HG03135 (cell line): ENCODE measurements at regions not wholly inside any gene's neighbourhood (a gene's known extent, or its start where the extent isn't known, plus 50 kb on each side); places are given as distances from the start of the nearest gene placed in this dataset.
"Not testable (repeated sequence)": the region's sequence is repeated elsewhere in the genome, so short reads cannot be mapped to it uniquely, and the experiment has no call there.

Experiments
- ATAC-seq: cut with Tn5 transposase; IDR thresholded peaks from one replicate; pipeline ENCODE4 v1.9.1; 2021; ENCODE audit warnings: mild to moderate bottlenecking, moderate library complexity; ENCODE audit not compliant: unreplicated experiment

DNA sequence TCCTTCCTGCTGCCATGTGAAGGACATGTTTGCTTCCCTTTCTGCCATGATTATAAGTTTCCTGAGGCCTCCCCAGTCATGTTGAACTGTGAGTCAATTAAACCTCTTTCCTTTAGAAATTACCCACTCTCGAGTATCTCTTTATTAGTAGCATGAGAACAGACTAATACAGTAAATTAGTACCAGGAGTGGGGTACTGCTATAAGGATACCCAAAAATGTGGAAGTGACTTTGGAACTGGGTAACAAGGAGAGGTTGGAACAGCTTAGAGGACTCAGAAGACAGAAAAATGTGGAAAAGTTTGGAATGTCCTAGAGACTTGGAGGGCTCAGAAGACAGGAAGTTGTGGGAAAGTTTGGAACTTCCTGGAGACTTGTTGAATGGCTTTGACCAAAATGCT is 283.0 kb upstream of the DEPDC1 start:
- ATAC-seq: not testable (repeated sequence)

DNA sequence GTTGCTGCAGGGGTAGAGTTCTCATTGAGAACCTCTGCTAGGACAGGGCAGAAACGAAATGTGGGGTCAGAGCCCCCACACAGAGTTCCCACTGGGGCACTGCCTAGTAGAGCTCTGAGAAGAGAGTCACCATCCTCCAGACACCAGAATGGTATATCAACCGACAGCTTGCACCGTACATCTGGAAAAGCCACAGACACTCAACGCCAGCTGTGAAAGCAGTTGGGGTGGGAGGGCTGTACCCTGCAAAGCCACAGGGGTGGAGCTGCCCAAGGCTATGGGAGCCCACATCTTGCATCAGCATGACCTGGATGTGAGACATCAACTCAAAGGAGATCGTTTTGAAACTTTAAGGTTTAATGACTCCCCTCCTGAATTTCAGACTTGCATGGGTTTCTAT is 284.0 kb upstream of the DEPDC1 start:
- no peak for ATAC-seq

DNA sequence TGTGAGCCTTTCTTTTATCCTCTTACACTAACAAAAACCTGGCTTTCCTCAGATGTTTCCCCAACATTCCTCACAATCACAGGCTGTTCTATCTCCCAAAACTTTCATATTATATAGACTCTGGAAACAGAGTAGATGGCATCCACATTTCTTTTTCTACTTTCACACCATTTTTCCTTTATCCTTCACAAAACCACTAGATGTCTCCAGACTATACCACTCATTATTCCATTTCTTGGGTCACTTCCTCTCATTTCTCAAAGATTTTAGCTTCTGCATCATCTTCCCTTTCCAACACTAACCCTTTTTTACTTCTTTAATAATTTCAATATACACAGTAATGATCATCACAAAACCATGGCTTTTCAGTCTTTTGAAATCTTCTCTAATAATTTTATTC is 286.0 kb upstream of the DEPDC1 start:
- no peak for ATAC-seq

DNA sequence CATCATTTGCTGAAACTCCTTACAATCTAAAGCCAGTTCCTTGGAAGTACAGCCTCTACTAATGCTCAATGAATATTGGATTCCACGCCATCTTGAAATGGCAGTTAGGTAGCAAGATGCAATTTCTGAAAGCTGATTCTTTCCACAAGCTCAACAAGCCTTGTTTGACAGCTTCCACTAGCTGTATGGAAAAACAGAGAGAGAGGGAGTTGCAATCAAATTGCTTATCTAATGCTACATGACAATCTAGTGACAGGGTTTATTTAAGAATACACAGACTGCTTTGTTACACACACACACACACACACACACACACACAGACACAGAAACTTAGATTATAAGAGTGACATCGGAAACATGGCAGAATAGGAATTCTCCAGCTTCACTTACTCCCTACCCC is 288.4 kb upstream of the DEPDC1 start:
- ATAC-seq: no peak

DNA sequence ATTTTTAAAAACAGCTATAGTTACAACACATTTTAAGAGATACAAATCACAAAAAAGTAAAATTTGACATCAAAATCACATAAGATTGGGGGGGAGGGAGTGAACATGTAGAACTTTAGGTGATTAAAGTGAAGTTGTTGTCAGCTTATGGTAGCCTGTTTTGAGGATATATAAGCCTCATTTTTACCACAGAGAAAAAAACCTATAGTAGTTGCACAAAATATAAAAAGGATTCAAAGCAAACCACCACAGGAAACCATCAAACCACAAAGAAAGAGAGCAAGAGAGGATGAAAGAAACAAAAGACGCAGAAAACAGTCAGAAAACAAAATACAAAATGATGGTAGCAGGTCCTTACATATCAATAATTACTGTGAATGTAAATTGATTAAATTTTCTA is 291.9 kb upstream of the DEPDC1 start:
- ATAC-seq: no peak

DNA sequence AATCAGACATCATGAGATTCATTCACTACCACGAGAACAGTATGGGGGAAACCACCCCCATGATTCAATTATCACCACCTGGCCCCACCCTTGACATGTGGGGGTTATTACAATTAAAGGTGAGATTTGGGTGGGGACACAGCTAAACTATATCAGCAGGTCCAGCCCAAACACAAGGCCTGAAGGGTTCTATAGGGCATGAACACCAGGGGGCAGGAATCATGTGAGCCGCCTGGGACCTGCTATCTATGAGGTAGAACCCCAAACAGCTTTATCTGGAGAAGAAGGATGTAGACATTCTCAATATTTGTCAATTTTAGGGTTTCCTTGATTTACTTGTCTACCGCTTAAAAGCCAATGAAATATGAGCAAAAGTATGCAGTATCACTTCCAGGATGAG is 294.9 kb upstream of the DEPDC1 start:
- no peak for ATAC-seq

DNA sequence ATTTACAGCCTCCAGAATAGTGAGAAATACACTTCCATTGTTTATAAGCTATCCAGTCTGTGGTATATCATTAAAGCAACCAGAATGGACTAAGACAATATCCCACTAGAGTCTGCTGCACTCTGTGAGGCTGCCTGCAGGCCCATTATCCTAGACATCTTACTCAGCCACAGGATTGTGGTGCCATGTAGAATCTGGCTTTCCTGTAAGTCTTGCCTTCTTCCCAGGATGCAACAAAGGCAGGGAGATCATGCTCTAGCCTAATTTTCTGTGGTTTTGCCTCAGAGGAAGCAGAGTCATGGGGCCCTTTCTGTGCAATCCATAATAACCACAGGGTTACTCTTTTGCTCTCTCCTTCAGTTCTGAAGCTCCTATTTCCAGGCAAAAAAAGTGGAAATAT is 299.1 kb upstream of the DEPDC1 start:
- no peak for ATAC-seq

DNA sequence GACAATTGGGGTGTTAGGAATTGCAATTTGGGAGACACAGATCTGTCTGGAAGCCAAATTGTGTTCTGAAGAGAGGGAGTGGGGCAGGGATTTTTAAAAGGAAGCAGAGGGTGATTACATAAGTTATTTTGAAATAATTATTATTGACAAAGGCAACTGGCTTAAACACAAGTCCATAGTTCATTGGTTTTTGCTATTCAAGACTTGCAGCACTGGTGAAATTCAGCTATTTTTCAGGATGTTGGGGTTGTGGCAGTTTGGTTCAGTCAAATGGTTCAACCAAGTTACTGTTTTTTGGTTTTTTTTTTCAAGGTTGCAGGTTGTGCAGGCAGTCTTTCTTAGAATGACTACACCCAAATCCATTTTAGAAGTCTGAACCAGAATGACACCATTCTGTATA is 300.0 kb upstream of the DEPDC1 start:
- no peak for ATAC-seq

DNA sequence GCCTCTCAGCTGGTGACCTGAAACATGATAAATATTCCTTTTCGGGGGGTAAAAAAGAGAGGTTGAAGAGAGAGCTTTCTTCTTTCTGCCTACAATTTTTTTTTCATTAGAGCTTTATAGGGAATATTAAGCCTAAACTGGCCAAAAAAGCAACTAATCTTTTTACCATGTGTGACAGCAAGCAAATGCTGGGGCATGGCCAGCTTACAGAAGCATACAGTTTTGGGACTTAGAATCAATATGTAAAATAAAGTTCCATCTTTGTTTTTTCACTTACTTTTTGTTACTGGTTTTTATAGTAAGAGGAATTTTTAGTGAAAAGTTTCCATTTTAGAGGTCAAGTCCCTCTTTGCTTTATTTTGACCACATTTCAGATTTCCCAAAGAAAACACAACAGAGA is 301.2 kb upstream of the DEPDC1 start:
- ATAC-seq: no peak

DNA sequence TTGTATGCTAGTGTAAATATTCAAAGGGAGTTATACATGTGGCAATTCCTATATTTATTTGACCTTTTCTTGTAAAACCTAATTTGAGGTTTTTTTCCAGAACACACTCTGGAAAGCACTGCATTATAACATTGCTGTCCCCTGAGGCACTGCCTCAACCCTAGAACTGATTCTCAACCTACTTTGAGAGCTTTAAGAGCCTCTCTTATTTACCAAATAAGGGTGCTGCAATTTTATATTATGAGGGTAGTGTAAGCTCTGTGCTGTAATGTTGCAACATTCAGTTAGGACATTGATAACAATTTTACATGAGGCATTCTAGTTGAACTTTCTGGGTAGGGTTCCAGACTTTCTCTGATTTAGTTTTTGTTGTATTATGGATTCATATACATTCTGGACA is 302.2 kb upstream of the DEPDC1 start:
- no peak for ATAC-seq

DNA sequence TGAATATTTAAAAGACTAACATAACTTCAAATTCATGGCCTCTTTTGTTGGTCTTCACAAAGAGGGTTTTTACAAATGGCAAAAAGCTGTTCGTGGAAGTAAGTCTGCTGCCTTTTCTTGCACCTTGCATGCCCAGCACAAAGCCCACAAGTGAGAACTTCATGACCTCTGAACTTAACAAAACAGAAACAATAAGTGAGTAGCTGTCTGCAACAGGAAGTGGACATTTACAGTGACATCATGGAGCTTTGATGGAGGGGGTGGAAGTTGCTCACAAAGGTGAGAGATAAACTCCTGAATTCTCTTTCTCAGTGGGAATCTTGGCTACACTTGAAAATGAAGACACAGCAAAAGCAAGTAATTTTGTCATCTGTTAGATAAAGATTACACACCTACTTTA is 303.3 kb upstream of the DEPDC1 start:
- no peak for ATAC-seq

DNA sequence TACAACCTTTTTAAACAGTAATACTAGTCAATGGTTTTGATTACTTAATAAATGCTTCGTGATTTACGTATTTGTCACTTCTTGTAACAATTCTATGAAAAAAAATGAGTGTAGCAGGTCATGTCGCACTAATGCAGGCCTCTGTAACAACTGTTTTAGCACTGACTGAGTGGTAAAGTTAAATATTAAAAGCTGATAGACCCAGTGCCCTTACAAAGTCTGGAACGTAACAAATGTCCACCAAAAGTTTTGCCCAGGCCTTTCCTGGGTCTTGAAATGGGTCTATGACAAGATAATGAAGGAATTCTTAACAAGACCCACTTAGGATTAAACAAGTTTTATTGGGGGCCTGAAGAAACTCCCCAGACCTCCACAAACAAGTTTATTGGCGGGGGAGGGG is 304.6 kb upstream of the DEPDC1 start:
- ATAC-seq: no peak

DNA sequence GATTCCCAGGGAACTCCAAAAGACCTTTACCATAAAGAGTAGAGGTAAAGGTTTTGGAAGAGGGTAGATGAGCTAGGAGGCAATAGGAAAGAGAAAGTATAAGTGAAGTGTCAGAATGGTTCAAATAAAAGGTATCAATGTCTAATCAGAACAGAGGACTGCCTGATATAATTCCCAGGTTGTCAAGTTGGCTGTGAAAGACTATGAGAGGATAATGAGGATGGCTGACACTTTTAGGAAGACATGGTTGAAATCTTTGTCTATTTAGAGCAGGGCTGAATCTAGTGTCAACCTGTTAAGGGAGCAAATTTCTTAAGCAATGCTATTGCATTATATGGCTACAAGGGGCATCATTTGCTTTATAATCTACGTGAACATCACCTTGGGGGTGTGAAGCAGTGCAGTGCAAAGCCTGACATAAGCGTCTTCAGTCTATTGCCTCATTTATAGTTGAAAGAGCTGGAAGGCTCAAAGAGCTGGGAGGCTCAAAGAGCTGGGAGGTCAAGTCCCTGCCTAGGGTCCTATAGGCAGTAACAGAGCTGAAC is 308.3 kb upstream of the DEPDC1 start:
- no peak for ATAC-seq

DNA sequence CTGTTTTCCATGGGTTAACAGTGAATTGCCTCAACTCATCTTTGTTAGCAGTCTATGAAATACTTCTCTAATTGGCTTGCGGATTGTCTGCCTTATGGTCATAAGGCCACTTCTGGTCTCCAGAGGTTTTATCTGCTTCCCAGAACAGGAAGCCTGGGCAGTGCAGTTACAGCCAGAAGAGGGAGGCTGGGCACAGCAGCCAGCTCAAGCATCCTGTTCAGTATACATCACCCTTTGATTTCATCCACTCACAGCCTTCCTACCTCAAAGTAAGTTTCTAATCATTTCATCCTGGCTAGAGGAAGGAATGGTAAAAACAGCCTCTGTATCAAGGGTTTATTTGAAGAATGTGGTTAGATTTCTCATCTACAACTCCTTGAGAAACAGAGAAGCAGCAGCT is 311.5 kb upstream of the DEPDC1 start:
- no peak for ATAC-seq

DNA sequence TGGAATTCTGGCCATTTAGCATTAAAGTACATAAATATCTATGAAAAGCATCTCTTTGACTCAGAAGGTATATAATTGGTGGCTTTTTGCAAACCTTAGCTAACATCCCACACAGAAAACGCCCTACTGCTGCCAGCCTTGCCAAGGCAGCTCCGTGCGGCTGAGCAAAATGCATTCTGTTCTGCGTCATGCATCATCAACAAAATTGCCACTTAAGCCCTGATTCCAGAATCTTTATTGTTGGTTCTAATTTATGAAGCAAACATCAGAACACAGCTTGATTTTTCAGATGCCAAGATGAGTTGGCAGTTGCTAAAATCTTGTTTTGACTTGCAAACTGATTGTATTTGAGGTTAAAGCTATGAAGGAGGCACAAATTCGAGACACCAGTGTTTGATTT is 314.9 kb upstream of the DEPDC1 start:
- no peak for ATAC-seq

DNA sequence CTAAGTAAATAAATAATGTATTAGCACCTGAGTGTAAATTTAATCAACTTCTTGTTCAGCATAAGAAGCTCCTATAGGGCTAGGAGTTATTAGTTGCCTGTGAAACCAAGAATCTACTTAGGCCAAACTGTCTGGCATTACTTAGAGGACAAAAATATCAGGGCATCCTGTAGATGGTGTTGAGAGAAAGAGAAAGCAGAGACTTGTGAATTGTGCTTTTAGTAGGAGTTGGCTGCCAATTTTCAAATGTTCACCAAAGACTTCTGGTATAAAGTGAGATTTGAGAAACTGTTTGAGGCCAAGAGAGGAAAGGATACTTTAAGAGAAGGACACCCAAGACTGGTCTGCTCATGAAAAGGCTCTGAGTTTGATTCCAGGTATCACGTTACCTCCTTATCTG is 315.5 kb upstream of the DEPDC1 start:
- ATAC-seq: no peak

DNA sequence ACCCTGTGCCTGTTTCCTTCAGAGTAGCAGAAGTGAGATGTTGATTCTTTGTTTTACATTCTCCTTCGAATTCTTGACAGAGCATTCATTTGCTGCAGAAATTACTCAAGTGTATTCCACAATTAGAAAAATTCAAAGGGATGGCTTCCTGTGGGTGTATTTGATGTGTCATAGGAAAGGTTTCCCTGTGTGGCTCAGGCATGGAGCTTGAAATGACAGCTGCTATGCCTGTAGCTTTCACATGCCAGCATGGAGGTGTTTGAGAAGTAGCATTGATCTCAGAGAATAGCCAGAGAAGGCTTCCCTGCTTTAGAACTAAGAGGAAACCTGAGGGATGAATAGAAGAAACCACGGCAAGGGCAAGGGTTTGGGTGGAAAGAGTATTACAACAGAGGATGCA is 317.2 kb upstream of the DEPDC1 start:
- no peak for ATAC-seq

DNA sequence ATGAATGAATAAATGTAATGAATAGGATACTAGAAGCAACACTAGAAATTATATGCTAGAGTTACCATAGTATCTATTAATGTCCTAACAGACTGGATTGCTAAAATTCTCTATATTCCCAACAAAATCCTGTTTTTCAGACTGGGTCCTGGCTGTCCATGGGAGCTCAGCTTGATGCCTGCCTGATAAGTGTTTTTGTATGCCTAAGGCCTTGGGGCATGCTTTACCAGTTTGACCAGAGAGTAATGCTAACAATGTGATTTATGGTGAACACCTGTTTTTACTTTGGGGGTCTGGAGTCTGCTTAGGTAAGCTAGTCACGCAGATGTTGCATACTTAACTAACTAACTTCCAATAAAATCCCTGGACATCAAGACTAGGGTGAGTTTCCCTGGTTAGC is 318.8 kb upstream of the DEPDC1 start:
- ATAC-seq: no peak

DNA sequence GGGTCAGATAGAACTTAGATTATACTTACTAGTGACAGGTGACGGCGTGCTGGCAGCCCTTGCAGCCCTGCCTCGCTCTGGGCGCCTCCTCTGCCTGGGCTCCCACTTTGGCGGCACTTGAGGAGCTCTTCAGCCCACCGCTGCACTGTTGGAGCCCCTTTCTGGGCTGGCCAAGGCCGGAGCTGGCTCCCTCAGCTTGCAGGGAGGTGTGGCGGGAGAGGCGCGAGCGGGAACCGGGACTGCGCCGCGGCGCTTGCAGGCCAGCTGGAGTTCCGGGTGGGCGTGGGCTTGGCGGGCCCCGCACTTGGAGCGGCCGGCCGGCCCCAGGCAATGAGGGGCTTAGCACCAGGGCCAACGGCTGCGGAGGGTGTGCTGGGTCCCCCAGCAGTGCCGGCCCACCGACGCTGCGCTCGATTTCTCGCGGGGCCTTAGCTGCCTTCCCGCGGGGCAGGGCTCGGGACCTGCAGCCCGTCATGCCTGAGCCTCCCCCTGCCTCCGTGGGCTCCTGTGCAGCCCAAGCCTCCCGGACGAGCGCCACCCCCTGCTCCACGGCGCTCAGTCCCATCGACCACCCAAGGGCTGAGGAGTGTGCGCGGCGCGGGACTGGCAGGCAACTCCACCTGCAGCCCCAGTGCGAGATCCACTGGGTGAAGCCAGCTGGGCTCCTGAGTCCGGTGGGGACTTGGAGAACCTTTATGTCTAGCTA is 320.8 kb upstream of the DEPDC1 start:
- ATAC-seq: not testable (repeated sequence)

DNA sequence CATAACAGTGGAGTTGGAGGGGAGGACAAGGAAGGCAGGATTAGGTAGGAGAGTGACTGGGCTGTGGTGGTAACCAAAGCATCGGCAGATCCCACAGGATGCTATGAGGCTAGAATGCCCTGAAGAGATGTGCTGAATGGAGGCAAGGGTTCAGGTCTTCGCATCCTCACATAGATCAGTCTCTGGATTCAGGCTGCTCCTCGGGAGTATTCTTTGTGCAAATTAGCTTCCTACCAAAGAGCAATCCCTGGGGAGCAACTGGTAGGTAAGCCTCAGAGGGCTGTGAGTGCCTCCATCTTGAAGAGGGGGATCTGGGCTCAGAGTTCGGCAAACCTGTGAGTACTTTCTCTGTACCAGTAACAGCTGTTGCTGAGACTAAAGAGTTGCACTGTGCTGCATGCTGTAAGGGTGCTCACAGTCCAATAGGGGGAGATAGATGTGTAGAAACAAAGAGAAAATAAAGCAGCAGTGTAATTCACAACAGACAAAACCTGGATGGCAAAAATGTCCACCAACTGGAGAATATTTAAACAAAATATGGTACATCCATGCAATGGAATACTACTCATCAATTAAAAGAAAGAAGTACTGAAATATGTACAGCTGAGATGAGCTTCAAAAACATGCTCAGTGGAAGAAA is 322.4 kb upstream of the DEPDC1 start:
- no peak for ATAC-seq

DNA sequence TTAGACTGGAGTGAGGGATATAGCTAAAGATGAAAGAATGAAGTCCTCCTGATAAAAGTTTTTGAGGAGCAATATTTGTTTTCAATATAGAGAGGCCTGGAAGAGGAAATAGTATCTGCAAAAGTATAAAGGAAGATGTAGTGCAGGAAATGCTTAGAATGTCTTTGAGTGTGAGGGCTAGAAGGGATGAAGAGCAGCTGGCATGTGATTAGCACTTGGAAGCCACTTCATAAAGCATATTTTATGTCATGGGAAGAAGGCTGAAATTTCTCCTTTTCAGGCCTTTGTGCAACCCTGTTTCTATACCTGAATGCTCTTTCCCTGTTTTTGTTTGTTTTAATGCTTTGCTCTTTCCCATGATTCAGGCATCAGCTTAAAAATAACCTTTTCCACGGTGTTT is 323.3 kb upstream of the DEPDC1 start:
- ATAC-seq: no peak

DNA sequence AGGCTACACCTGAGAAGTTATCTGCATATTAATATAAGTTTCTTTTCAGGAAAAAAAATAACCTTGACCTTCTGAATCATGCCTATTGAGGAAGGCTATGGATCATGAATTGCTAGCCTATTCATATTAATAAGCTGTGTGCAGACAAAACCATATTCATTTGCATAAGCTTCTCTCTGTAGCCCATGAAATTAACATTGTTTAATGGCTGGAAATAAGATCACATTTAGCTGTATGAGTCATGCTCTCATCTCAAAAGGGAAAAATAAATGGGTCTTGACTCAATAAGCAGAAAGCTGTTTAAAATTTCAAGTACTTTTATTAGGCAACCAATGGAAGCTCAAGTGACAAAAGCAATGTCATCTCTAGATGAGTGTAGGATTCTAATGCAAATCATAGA is 330.0 kb upstream of the DEPDC1 start:
- ATAC-seq: no peak

DNA sequence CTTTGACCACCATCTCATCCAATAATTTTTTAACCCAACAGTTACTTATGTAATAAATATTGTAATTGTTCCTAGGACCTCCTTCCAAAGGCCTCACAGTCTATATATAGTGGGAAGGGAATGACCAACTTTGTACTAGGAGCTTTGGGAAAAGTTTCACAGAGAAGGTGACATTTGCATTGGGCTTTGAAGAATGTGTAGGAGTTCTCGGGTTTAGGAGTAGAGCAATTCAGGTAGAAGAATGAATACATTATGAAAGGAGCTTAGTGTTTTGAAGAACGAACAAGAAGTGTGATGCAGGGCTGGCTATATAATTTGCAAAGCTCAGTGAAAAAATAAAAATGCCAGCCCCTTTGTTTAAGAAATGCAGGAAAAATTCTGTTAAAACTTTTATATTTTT is 330.4 kb upstream of the DEPDC1 start:
- no peak for ATAC-seq
